ENCODE measurements at regions not wholly inside any gene's neighbourhood (a gene's known extent, or its start where the extent isn't known, plus 50 kb on each side); places are given as distances from the start of the nearest gene placed in this dataset.

DNA sequence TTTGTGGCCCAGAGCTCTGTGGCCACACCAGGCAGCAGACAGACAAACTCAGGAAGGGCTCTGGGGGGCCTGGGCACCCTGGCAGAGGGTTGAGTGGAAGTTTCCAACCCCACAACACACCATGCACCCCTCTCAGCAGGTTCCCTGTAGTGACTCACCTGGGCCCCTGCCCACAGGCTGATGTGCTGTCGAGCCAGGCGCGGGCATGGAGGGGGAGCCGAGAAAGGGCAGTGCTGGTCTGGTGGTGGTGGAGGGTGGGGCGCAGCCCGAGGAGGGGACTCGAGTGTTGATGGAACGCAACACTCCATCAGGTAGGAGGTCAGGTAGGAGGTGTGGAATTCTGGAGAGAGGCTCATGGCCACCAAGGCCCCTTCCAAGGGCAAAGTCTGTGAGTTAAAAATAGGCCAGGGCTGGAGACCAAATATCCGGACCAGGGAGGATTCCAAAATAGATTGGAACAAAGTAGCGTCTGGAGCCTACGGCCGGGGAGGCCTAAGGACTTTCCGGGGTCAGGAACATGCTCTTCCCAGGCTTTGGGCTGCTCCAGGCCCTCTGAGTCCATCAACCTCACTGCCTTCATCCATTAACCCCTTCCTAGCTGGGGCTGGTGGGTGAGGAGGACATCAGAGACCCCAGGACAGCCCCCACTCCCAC lies 191.5 kb upstream of the AJAP1 start:
- TF ChIP-seq, protein P1, sequence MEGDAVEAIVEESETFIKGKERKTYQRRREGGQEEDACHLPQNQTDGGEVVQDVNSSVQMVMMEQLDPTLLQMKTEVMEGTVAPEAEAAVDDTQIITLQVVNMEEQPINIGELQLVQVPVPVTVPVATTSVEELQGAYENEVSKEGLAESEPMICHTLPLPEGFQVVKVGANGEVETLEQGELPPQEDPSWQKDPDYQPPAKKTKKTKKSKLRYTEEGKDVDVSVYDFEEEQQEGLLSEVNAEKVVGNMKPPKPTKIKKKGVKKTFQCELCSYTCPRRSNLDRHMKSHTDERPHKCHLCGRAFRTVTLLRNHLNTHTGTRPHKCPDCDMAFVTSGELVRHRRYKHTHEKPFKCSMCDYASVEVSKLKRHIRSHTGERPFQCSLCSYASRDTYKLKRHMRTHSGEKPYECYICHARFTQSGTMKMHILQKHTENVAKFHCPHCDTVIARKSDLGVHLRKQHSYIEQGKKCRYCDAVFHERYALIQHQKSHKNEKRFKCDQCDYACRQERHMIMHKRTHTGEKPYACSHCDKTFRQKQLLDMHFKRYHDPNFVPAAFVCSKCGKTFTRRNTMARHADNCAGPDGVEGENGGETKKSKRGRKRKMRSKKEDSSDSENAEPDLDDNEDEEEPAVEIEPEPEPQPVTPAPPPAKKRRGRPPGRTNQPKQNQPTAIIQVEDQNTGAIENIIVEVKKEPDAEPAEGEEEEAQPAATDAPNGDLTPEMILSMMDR (IDR thresholded peaks at IDR 0.05; ENCODE audit: low read depth, low read length) = no peak
- in situ Hi-C loops (cut with HindIII; ENCODE audit: low sequenced_read_pairs) = no loop called here
- DNase-seq (ENCODE audit: low read depth, low spot score) = no peak
- no peak overlapping the region for H3K4me3 ChIP-seq (ENCODE audit: low read depth, low read length)

DNA sequence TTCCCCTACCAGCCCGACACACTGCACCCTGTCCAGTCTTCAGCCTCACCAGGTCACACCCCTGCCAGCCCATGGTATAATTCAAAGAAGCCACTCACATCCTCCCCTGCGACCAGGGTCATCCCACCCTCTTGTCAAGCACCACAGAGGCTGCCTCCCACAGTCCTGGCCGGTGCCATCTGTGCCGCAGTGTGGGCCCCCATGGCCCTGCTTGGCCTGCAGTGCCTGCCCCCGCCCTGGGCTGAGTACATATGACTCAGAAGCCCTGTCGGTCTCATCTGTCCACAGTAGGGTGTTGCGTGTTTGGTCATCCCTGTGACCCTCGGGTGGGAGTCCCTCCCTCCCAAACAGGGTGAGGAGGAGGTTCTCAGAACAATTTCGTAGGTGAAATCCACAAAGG lies 190.8 kb upstream of the AJAP1 start:
- DNase-seq (ENCODE audit: low read depth, low spot score) = no peak
- H3K4me3 ChIP-seq (ENCODE audit: low read depth, low read length) = no peak overlapping the region
- in situ Hi-C loops (cut with HindIII; ENCODE audit: low sequenced_read_pairs) = no loop called here
- TF ChIP-seq, protein P1 (IDR thresholded peaks at IDR 0.05; ENCODE audit: low read depth, low read length) = no peak

DNA sequence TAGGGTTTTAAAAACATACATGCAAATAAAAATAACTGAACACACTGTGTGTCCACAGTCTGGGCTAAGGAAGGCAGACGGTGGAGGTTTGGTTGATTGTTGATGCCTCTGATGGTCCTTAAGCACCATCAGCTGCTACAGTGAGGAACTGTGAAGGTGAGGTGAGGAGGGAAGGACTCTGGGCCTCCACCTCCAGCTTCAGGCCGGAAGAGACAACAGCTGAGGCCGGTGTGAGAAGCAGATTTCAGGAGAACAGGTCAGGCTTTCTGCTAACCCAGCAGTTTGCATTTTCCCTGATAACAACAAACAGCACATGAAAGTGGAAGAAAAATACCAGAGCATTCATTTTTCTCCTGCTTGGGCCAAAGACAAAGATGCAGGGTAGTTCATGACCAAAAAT lies 189.9 kb upstream of the AJAP1 start:
- TF ChIP-seq, protein P1 (IDR thresholded peaks at IDR 0.05; ENCODE audit: low read depth, low read length) = no peak
- H3K4me3 ChIP-seq (ENCODE audit: low read depth, low read length) = no peak overlapping the region
- in situ Hi-C loops (cut with HindIII; ENCODE audit: low sequenced_read_pairs) = no loop called here
- DNase-seq (ENCODE audit: low read depth, low spot score) = no peak

DNA sequence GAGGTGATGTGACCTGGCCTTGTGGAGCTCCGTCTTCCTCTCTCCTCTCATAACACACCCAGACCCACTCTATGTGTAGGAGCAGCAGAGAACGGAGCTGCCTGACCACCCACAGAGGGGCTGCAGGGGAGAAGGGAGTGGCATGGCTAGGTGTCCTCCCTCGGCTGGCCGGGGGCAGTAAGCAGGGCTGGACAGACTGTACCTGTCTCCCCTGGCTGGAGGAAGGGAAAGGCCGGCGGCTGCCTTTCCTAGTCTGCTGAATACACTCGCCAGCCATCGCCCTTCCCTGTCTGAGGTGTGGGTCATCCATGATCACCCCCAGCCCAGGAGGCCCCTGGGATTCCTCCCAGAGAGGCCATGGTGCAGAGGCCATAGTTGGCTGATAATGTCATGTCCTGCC lies 187.2 kb upstream of the AJAP1 start:
- H3K4me3 ChIP-seq (ENCODE audit: low read depth, low read length) = no peak overlapping the region
- DNase-seq (ENCODE audit: low read depth, low spot score) = no peak
- in situ Hi-C loops (cut with HindIII; ENCODE audit: low sequenced_read_pairs) = no loop called here
- TF ChIP-seq, protein P1 (IDR thresholded peaks at IDR 0.05; ENCODE audit: low read depth, low read length) = no peak

DNA sequence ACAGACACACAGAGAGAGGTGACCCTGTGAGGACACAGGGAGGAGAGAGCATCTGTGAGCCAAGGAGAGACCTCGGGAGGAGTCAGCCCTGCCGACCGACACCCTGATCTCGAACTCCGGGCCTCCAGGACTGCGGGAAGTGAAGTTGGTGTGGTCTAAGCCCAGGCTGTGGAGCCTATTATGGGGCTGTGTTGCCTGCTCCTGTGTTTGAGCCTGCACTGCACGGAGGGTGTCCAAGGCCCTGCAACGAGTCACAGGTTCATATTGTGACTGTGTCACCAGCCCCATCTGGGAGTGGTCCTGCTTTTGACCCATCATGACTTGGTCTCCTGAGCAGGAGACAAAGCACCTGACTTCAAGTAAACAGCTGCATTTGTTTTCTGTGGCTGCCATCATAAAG lies 186.0 kb upstream of the AJAP1 start:
- no peak overlapping the region for H3K4me3 ChIP-seq (ENCODE audit: low read depth, low read length)
- TF ChIP-seq, protein P1 (IDR thresholded peaks at IDR 0.05; ENCODE audit: low read depth, low read length) = no peak
- no peak for DNase-seq (ENCODE audit: low read depth, low spot score)
- in situ Hi-C loops (cut with HindIII; ENCODE audit: low sequenced_read_pairs) = no loop called here

DNA sequence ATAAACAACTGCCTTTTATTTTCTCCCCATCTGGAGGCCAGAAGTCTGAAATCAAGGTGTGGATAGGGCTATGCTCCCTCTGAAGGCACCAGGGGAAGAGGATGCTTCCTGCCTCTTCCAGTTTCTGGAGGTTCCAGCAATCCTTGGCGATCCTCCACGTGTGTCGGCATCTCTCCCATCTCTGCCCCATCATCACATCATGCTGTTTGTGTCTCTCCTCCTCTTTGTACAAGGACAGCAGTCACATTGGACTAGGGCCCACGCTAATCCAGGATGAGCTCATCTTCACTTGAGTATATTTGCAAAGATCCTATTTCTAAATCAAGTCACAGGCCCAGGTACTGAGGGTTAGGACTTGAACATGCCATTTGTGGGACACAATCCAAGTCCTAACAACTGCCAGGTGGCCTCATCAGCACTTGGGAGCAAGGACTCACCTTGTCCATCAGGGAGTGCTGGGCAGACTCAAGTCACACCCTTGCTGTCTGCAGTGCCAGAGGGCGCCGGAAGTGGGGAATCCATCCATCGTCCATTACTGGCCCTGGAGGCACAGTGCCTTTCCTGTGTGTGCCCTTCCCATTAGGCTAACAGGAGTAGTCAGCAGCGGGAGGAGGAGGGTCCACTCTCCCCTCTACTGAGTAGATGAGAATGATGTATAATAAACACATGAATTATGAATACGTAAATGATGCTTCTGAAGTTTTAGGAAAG lies 185.4 kb upstream of the AJAP1 start:
- DNase-seq (ENCODE audit: low read depth, low spot score) = no peak
- H3K4me3 ChIP-seq (ENCODE audit: low read depth, low read length) = no peak overlapping the region
- TF ChIP-seq, protein P1 (IDR thresholded peaks at IDR 0.05; ENCODE audit: low read depth, low read length) = no peak
- in situ Hi-C loops (cut with HindIII; ENCODE audit: low sequenced_read_pairs) = no loop called here

Measured in astrocyte of the spinal cord (primary cell).